MCF 10A (cell line): ENCODE measurements at regions not wholly inside any gene's neighbourhood (a gene's known extent, or its start where the extent isn't known, plus 50 kb on each side); places are given as distances from the start of the nearest gene placed in this dataset.

Source experiments
- BruUV-seq: library from RNA; stranded (reverse); fragments of 400-500 nt; replicated peaks from 2 replicates; lab custom pipeline; 2021; lab: Mats Ljungman, UMichigan
- CTCF ChIA-PET: fragments of 300-600 bp; sonication (Branson Sonifier 250); formaldehyde crosslinking; extraction: SDS; loops from one replicate; lab custom pipeline; 2021; ENCODE audit warnings: antibody characterized with exemption, inconsistent platforms; lab: Yijun Ruan, JAX
- POLR2A ChIA-PET: fragments of 300-600, 350-650 bp; sonication (Branson Sonifier 250); formaldehyde crosslinking; extraction: SDS; loops from one replicate; lab custom pipeline; 2020; ENCODE audit warnings: antibody characterized with exemption, inconsistent platforms; lab: Yijun Ruan, JAX
- DNase-seq: peaks from one replicate; pipeline ENCODE4 v3.0.0-alpha.2; 2018; ENCODE audit not compliant: unreplicated experiment
- H3K27ac Mint-ChIP-seq: one replicate; pipeline ENCODE4 v1.8.0; 2022; ENCODE audit warnings: mild to moderate bottlenecking, low read depth, mixed read lengths; ENCODE audit not compliant: unreplicated experiment
- H3K27me3 Mint-ChIP-seq: one replicate; pipeline ENCODE4 v1.8.0; 2022; ENCODE audit warnings: mixed read lengths; ENCODE audit not compliant: insufficient read depth, unreplicated experiment
- H3K36me3 Mint-ChIP-seq: one replicate; pipeline ENCODE4 v1.8.0; 2022; ENCODE audit warnings: mild to moderate bottlenecking, moderate library complexity, mixed read lengths; ENCODE audit not compliant: insufficient read depth, unreplicated experiment
- H3K4me1 Mint-ChIP-seq: one replicate; pipeline ENCODE4 v1.8.0; 2022; ENCODE audit warnings: mixed read lengths; ENCODE audit not compliant: insufficient read depth, unreplicated experiment
- H3K4me3 Mint-ChIP-seq: one replicate; pipeline ENCODE4 v1.8.0; 2022; ENCODE audit warnings: mild to moderate bottlenecking, moderate library complexity, mixed read lengths; ENCODE audit not compliant: unreplicated experiment
- H3K9me3 Mint-ChIP-seq: one replicate; pipeline ENCODE4 v1.8.0; 2022; ENCODE audit warnings: mixed read lengths; ENCODE audit not compliant: unreplicated experiment
- intact Hi-C: fragments of 100-400 bp; cut with micrococcal nuclease; formaldehyde crosslinking; loops from 2 replicates; pipeline ENCODE4 v1.14.1; 2022
- TF ChIP-seq, protein P1 (sequence below): fragments of 200-600 bp; IDR thresholded peaks from one replicate; pipeline ENCODE4 v1.8.0; 2022; ENCODE audit warnings: antibody characterized with exemption, mild to moderate bottlenecking; ENCODE audit not compliant: unreplicated experiment

DNA sequence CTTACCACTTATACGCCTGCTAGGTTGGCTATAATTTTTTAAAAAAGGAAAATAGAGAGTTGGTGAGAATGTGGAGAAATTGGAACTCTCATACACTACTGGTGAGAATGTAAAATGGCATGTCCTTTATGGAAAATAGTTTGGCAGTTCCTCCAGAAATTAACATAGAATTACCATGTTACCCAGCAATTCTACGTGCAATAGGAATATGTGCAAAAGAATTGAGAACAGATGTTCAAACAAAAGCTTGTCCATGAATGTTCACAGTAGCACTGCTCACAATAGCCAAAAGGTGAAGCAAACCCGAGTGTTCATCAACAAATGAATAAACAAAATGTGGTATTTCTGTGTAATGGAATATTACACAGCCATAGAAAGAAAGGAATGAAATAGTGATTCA is 592.2 kb downstream of the DHX35 start:
- H3K4me1 Mint-ChIP-seq: no peaks in the 10 kb centered on the region
- H3K27ac Mint-ChIP-seq: no peak overlapping the region
- no peaks in the 10 kb centered on the region for H3K36me3 Mint-ChIP-seq
- intact Hi-C loops: no loop called here
- TF ChIP-seq, protein P1, sequence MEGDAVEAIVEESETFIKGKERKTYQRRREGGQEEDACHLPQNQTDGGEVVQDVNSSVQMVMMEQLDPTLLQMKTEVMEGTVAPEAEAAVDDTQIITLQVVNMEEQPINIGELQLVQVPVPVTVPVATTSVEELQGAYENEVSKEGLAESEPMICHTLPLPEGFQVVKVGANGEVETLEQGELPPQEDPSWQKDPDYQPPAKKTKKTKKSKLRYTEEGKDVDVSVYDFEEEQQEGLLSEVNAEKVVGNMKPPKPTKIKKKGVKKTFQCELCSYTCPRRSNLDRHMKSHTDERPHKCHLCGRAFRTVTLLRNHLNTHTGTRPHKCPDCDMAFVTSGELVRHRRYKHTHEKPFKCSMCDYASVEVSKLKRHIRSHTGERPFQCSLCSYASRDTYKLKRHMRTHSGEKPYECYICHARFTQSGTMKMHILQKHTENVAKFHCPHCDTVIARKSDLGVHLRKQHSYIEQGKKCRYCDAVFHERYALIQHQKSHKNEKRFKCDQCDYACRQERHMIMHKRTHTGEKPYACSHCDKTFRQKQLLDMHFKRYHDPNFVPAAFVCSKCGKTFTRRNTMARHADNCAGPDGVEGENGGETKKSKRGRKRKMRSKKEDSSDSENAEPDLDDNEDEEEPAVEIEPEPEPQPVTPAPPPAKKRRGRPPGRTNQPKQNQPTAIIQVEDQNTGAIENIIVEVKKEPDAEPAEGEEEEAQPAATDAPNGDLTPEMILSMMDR: no peak
- H3K4me3 Mint-ChIP-seq: no peak overlapping the region
- POLR2A ChIA-PET: no interaction called here
- CTCF ChIA-PET: no interaction called here
- no peaks in the 10 kb centered on the region for H3K9me3 Mint-ChIP-seq
- DNase-seq: no peak
- no peaks in the 10 kb centered on the region for H3K27me3 Mint-ChIP-seq
- no TSS peak for BruUV-seq

DNA sequence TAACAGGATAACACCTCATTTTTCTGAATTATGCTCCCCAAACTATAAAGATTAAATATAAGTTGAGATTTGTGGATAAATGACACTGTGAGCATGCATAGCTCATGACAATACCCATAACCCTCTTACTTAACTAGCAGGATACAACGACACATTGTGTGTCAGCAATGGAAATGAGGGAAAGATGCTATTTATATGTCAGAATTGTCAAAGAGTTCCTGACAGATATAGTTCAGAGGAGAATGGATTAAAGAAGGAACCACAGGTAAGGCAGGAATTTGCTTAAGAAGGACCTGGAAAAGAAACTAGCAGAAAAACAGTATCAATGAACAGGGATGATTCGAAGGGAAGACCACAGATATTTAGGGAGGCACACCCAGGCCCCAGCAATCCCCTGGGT is 591.0 kb downstream of the DHX35 start:
- H3K4me3 Mint-ChIP-seq: no peak overlapping the region
- intact Hi-C loops: no loop called here
- no peaks in the 10 kb centered on the region for H3K9me3 Mint-ChIP-seq
- POLR2A ChIA-PET: no interaction called here
- H3K36me3 Mint-ChIP-seq: no peaks in the 10 kb centered on the region
- CTCF ChIA-PET: interaction anchor here (0.5 to 0.6 kb wide), 2 partner anchors 27 to 994 kb away, joined by 3 to 4 read pairs; no protein-coding TSS in a partner anchor
- H3K27ac Mint-ChIP-seq: no peak overlapping the region
- H3K4me1 Mint-ChIP-seq: no peaks in the 10 kb centered on the region
- DNase-seq: no peak
- no TSS peak for BruUV-seq
- TF ChIP-seq, protein P1: no peak
- no peaks in the 10 kb centered on the region for H3K27me3 Mint-ChIP-seq

DNA sequence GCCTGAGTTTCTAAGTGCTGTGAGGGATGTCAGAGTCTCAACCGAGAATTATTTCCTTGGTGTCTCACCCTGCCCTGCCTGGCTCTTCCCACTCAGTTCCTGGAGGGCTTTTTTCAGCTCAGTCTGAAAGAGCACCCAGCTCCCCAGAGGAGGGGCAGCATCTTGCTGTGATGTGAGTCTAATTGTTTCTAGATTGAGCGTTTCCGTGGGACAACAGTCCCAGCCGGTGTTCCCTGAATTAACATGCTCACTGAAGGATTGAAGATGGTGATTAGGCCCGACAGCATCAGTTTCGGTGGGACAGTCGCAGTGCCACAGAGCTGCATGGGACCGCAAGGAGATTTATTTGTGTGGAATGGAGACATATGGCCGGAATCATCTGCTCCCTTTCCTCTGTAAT is 587.6 kb downstream of the DHX35 start:
- no peaks in the 10 kb centered on the region for H3K4me1 Mint-ChIP-seq
- H3K9me3 Mint-ChIP-seq: no peaks in the 10 kb centered on the region
- no peak overlapping the region for H3K27ac Mint-ChIP-seq
- POLR2A ChIA-PET: interaction anchor here (0.6 kb wide), 1 partner anchor 522 kb away, joined by 5 read pairs; no protein-coding TSS in a partner anchor
- no peaks in the 10 kb centered on the region for H3K27me3 Mint-ChIP-seq
- intact Hi-C loops: no loop called here
- CTCF ChIA-PET: interaction anchor here (0.6 to 0.8 kb wide), 2 partner anchors 11 to 21 kb away, joined by 3 to 4 read pairs; no protein-coding TSS in a partner anchor
- no TSS peak for BruUV-seq
- no peak overlapping the region for H3K4me3 Mint-ChIP-seq
- TF ChIP-seq, protein P1: no peak
- DNase-seq: no peak
- H3K36me3 Mint-ChIP-seq: no peaks in the 10 kb centered on the region

DNA sequence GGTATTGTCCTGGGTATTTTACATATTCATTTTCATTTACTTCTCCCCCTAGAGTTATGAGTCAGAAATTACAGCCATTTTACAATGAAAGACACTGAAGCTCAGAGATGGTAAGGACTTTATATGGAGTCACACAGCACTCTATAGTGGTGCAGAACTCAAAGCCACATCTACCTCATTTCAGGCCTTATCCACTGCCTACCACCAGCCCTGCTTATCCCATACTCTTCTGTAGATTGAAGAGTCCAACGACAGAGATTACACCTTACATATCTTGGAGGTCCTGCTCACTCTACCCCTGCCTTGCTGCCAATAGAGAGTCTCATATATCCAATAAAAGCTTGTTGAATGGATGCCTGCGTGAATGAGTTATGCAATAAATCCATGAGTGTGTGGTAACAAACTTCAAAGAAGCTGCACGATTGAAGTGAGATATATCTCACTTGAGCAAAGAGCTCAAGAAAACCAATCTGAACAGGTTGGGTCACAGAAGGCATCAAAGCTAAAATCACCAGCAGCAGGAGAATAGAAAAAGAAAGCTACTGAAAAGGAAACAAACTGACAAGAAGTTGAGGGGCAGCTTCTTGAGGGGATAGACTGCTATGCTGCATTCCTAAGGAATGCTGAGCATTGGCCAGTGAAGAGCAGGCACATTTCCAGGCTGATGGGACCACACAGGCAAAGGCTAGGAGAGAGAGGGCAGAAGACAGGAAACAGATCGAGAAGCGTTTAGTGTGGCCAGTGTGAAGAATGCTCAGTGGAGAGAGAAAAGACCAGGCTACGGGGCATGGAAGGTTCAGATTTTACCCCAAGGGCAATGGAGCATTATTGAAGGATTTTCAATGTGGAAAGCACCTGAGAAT is 585.6 kb downstream of the DHX35 start:
- no peak overlapping the region for H3K4me3 Mint-ChIP-seq
- DNase-seq: no peak
- no peaks in the 10 kb centered on the region for H3K36me3 Mint-ChIP-seq
- no peak overlapping the region for H3K27ac Mint-ChIP-seq
- CTCF ChIA-PET: interaction anchor here (0.6 to 1.8 kb wide), 7 partner anchors 12 to 333 kb away, joined by 3 to 6 read pairs (median 4); no protein-coding TSS in a partner anchor
- no peaks in the 10 kb centered on the region for H3K27me3 Mint-ChIP-seq
- TF ChIP-seq, protein P1: no peak
- H3K9me3 Mint-ChIP-seq: no peaks in the 10 kb centered on the region
- no TSS peak for BruUV-seq
- POLR2A ChIA-PET: no interaction called here
- no peaks in the 10 kb centered on the region for H3K4me1 Mint-ChIP-seq
- intact Hi-C loops: no loop called here
